SH-SY5Y (cell line): ENCODE measurements at regions not wholly inside any gene's neighbourhood (a gene's known extent, or its start where the extent isn't known, plus 50 kb on each side); places are given as distances from the start of the nearest gene placed in this dataset.

ENCODE experiments used
- GATA2 ChIP-seq: IDR thresholded peaks from 2 replicates; pipeline ENCODE4 v1.6.1; 2011; ENCODE audit warnings: mild to moderate bottlenecking, low read depth, low read length
- GATA3 ChIP-seq: IDR thresholded peaks from 2 replicates; pipeline ENCODE4 v1.6.1; 2011; ENCODE audit warnings: low read depth, mild to moderate bottlenecking, low read length, moderate library complexity

GRCh38 chr2:67877301-67877700 lies 185.5 kb downstream of the C1D start:
- TF ChIP-seq GATA3 (no peak), GATA2 (no peak)
